Psoas muscle (tissue), 7 donors: ENCODE measurements at regions not wholly inside any gene's neighbourhood (a gene's known extent, or its start where the extent isn't known, plus 50 kb on each side); places are given as distances from the start of the nearest gene placed in this dataset.

ENCODE experiments used
- ATAC-seq, 4 donors: fragments of 200-7000 bp; cut with Tn5 transposase; one replicate each; pipeline ENCODE4 v1.9.1; 2020; ENCODE audit warnings: moderate library complexity in 3 of 4, mild to moderate bottlenecking in 2 of 4
- DNase-seq, 2 donors: peaks; one replicate each; pipeline ENCODE4 v3.0.0-alpha.2; 2020
- H3K27ac ChIP-seq: fragments of 200-600 bp; one replicate; pipeline ENCODE4 v1.8.0; 2022
- H3K27me3 ChIP-seq, 3 donors: fragments of 200-600 bp in 1 of 3; one replicate each; pipeline versions ENCODE4 v1.6.1 to v1.8.0; 2013 to 2022; ENCODE audit warnings: low read length in 2 of 3, mild to moderate bottlenecking in 2 of 3, moderate library complexity in 1 of 3; ENCODE audit not compliant: insufficient read depth in 3 of 3
- H3K36me3 ChIP-seq, 2 donors: fragments of 200-600 bp in 1 of 2; one replicate each; pipeline versions ENCODE4 v1.6.1 to v1.8.0; 2013 to 2022; ENCODE audit warnings: low read depth in 1 of 2, mild to moderate bottlenecking in 1 of 2, moderate library complexity in 1 of 2; ENCODE audit not compliant: insufficient read depth in 1 of 2
- H3K4me1 ChIP-seq: fragments of 200-600 bp; one replicate; pipeline ENCODE4 v1.8.0; 2022
- H3K4me3 ChIP-seq: fragments of 200-600 bp; one replicate; pipeline ENCODE4 v1.8.0; 2022; ENCODE audit warnings: mild to moderate bottlenecking
- H3K9me3 ChIP-seq: fragments of 200-600 bp; one replicate; pipeline ENCODE4 v1.8.0; 2022
- WGBS, 3 donors: extraction: QIAGEN DNeasy Blood & Tissue Kit; methylation state at CpG; one replicate each; pipeline versions ENCODE4 v1.1.6 to v1.1.7; 2013; 5-methylcytosine and 5-hydroxymethylcytosine counted together
- intact Hi-C, 2 donors: fragments of 100-400 bp; cut with DNase I; formaldehyde crosslinking; loops; one replicate each; pipeline versions ENCODE4 v1.11.0 to v1.14.2; 2022
- TF ChIP-seq, protein P1 (sequence below): fragments of 200-600 bp; IDR thresholded peaks from one replicate; pipeline ENCODE4 v1.8.0; 2022; ENCODE audit warnings: antibody characterized with exemption
- donor health status: healthy with polysubstance abuse.
- donor health status: DM: no; HTN: no; CAD: no; lungs with moderate emphysema.
- donor health status: Bipolar disorder and iron deficiency.
- donor health status: healthy.
- donor health status: DM: yes; HTN: yes; CAD: no.
- donor health status: DM: no; HTN: no; CAD: no.
- donor health status: DM: yes; HTN: yes; CAD: no.

GRCh38 chr12:69101505-69101904 lies 137.9 kb upstream of the CPSF6 start:
- no peaks in the 10 kb centered on the region for H3K27me3 ChIP-seq
- no peak overlapping the region for H3K4me3 ChIP-seq
- no peaks in the 10 kb centered on the region for H3K36me3 ChIP-seq
- H3K9me3 ChIP-seq: no peaks in the 10 kb centered on the region
- 13 to 21% (median 15%) methylated on average over 4 of the region's 4 CpGs for WGBS, 3 donors
- TF ChIP-seq, protein P1, sequence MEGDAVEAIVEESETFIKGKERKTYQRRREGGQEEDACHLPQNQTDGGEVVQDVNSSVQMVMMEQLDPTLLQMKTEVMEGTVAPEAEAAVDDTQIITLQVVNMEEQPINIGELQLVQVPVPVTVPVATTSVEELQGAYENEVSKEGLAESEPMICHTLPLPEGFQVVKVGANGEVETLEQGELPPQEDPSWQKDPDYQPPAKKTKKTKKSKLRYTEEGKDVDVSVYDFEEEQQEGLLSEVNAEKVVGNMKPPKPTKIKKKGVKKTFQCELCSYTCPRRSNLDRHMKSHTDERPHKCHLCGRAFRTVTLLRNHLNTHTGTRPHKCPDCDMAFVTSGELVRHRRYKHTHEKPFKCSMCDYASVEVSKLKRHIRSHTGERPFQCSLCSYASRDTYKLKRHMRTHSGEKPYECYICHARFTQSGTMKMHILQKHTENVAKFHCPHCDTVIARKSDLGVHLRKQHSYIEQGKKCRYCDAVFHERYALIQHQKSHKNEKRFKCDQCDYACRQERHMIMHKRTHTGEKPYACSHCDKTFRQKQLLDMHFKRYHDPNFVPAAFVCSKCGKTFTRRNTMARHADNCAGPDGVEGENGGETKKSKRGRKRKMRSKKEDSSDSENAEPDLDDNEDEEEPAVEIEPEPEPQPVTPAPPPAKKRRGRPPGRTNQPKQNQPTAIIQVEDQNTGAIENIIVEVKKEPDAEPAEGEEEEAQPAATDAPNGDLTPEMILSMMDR: no peak
- H3K4me1 ChIP-seq: no peaks in the 10 kb centered on the region
- intact Hi-C loops: no loop called here
- DNase-seq (no peak), ATAC-seq (no peak)
- no peak overlapping the region for H3K27ac ChIP-seq

- no peak overlapping the region for H3K4me3 ChIP-seq
- intact Hi-C loops: no loop called here
- 77 to 86% (median 78%) methylated on average over 3 of the region's 3 CpGs for WGBS, 3 donors
- TF ChIP-seq, protein P1: no peak
- H3K27me3 ChIP-seq: no peaks in the 10 kb centered on the region
- H3K27ac ChIP-seq: no peak overlapping the region
- no peaks in the 10 kb centered on the region for H3K4me1 ChIP-seq
- ATAC-seq: no peak
- H3K36me3 ChIP-seq: no peaks in the 10 kb centered on the region
- no peak for DNase-seq
- no peaks in the 10 kb centered on the region for H3K9me3 ChIP-seq
These were observed 136.5 kb upstream of the CPSF6 start for GRCh38 chr12:69102856-69103255.

DNA sequence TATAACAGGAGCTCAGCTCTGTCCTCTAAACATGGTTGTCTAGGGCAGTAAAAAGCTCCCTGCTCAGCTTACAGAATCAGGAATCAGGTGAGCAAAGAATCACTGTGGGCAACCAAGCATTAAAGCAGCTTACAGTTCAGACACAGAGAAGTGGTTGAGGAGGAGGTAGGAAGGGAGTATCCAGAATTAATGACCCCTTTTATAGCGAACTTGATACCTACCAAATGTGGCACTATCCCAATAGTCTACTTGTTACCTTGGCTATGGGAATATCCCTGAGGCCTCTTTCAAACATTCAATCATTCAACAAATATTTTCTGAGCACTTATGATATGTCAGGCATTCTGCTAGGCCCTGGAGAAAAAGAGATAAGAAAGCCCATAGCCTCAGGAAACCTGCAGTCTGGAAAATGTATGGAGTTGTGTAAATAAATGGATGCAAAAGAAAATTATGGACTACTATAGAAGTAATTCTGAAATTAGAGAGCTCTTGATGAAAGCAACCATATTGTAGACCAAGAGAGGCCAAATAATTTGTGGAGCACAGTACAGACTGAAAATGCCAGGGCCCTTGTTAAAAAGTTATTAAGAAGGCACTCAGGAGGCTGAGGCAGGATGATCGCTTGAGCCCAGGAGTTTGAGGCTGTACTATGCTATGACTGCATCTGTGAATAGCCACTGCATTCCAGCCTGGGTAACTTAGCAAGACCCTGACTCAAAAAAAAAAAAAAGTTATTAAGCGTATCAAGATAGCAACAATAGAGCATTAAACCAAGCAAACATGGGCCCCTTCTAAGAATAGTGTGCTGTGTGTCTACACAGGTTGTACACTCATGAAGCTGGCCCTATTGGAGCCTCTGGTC lies 134.0 kb upstream of the CPSF6 start:
- no peak for DNase-seq

DNA sequence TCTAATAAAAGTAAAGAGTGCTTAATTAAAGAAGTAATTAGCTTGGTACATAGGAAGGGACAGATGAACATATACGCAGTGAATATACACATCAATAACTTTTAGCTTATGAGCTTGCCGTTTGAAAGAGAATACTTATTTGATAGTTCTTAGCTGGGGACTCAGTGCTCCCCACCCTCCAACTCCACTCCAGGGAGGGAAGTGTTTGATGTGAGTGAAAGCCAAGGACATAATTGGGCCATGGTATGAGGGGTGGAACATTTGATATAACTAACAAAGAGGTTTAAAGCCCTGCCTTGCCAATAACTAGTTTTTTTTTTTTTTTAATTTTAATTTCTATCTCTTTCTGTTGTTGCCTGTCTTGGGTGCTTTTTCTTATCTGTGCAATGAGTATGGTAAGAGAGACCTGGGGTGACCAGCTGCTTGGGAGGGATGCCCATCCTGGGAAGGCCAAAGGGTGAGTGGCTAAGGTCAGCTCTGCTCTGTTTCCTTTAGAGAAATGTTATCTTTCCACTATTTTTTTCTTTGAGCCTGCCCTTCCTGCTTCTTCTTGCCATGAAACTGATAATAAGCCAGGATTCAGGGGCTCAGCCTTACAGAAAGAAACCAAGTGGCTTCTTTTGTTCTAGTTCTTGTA lies 132.8 kb upstream of the CPSF6 start:
- TF ChIP-seq, protein P1: no peak
- H3K9me3 ChIP-seq: no peaks in the 10 kb centered on the region
- no peaks in the 10 kb centered on the region for H3K4me1 ChIP-seq
- DNase-seq (no peak), ATAC-seq (no peak)
- intact Hi-C loops: no loop called here
- no peak overlapping the region for H3K27ac ChIP-seq
- no peak overlapping the region for H3K4me3 ChIP-seq
- H3K27me3 ChIP-seq: no peaks in the 10 kb centered on the region
- 85 to 99% (median 92%) methylated on average over 2 of the region's 2 CpGs for WGBS, 3 donors
- H3K36me3 ChIP-seq: no peaks in the 10 kb centered on the region

More for the DNA sequence above, 134.0 kb upstream of the CPSF6 start:
- 78 to 88% (median 79%) methylated on average over 3 of the region's 3 CpGs for WGBS, 3 donors
- Histone ChIP-seq H3K36me3 (no peaks in the 10 kb centered on the region), H3K9me3 (no peaks in the 10 kb centered on the region), H3K27me3 (no peaks in the 10 kb centered on the region), H3K4me1 (no peaks in the 10 kb centered on the region), H3K4me3 (no peak overlapping the region), H3K27ac (no peak overlapping the region)
- TF ChIP-seq, protein P1: no peak
- ATAC-seq: no peak
- intact Hi-C loops: no loop called here
